ENCODE measurements at regions not wholly inside any gene's neighbourhood (a gene's known extent, or its start where the extent isn't known, plus 50 kb on each side); places are given as distances from the start of the nearest gene placed in this dataset.
A peak's percentile ranks its signal among the peaks of the same experiment; 100 is the strongest.

DNA sequence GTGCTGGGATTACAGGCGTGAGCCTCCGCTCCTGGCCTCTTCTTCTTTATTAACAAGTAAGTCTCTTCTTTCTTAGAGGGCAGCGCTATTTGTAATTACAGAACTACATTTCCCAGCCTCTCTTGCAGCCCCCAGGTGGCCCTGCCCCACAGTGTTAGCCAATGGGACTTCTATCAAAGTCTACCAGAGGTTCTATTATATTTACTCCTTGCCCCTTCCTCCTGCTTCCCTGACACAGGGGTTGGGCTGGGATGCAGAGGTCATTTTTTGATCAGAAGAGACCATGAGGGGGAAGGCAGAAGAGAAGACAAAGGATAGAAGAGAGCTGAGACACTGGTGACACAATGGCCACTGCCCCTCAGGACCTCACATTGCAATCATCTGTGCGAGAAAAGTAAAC, 224.2 kb downstream of the SYK start:
- no peak for DNase-seq

DNA sequence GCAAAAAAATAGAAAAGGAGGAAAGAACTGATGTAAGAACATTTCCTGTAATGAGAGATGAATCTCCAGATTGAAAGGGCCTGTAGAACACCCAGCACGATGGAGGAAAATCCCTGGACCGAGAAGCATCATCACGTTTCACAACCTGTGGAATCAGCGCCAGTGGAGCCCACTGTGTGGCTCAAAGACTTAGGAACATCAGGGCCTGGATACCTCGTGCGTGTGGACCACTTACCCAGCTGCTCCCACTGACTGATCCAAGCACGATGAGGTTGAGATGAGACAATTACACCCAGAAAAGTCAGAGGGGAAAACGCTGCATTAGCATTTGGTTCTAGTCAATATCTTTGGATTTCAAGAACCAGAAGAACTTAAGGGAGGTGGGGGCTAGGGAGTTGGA, 224.6 kb downstream of the SYK start:
- DNase-seq: no peak

DNA sequence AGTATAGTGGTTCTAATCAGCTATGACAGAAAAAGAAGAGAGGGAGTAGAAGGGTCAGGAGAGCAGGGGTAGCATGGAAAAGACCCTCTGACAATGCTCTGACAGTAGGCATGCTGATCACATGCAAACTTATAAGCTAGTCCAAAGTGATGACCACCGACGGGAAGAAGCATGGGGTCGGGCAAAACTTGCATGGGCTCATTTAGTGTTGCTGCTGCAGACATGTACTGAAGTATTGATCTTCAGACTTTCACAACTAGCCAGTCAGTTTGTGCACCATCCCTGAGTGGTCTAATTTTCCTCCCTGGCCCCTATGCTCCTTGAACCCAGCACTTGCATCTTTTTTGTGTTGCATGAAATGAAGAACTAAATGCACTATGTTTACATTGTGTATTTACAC, 225.4 kb downstream of the SYK start:
- no peak for DNase-seq

DNA sequence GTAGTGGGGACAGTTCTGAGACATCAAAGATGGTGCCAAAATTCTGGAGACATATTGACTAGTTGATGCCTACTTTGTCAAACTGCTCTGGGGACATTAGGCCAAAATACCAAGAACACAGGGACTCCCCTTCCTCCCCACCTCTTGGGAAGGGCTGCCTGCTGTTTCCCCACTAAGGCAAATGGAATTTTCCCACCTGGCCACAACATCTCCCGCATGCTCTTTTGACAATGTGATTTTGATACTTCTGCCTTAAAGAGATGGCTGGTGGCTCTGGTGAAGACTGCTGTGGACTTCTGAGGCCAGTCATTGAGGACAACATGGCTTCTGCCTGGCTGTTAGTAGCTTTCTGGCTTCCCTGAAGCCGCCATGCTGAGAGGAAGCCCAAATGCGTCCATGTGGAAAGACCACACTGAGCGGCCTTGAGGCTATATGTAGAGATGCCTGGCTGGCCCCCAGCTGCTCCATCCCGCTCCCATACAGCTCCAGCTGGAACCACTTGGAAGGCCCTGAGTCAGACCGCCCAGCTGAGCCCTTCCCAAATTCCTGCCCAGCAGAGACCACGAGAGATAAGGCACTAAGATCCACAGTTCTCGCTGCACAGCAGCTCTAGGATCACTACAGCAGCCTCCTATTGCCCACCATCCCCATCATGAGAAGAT, 226.7 kb downstream of the SYK start:
- no peak for DNase-seq

- DNase-seq: no peak
These were observed 228.2 kb downstream of the SYK start for GRCh38 chr9:91029650-91030361.

GRCh38 chr9:91032121-91032531, 230.5 kb downstream of the SYK start:
- no peak for DNase-seq

GRCh38 chr9:91033270-91033669, 231.7 kb downstream of the SYK start:
- no peak for DNase-seq

- DNase-seq: peak; percentile 58
These were observed 232.2 kb downstream of the SYK start for GRCh38 chr9:91033797-91034196.

DNA sequence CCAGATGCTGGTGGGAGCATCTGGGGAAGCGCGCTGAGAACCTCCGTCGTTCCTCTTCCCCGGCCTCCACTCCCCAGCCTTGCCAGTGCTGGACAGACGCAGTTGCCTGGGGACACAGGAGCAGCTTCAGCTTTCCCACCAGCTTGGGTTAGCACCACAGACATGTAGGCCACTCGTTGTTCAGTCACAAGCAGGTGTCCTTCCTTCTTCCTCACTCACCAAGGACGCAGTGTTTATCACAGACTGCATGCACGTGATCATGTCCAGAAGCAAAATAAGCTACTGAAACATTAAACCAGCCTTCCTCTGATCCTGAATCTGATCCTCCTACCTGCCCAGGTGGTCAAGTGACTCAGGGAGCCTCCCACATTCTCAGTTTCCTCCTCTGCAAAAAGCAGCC, 232.9 kb downstream of the SYK start:
- no peak for DNase-seq

- DNase-seq: no peak
These were observed 233.6 kb downstream of the SYK start for GRCh38 chr9:91034976-91035824.

DNA sequence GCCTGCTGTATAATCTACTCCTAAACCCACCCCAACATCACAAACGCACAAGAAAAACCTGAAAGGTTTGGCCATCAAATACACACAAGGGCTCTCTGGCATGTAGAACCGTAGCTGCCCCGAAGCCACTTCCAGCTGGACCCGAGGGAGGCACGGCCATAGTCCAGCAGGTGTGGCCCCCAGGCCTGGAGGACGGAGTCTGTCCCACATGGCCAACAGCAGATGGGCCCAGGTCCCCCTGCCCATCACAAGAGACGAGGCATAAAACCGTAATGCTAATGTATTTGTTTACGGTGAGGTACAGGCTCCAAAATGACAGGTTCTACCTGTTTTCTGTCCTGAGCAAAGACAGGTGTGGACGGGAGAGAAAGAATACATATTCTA, 234.2 kb downstream of the SYK start:
- no peak for DNase-seq

- no peak for DNase-seq
These were observed 234.7 kb downstream of the SYK start for GRCh38 chr9:91036356-91036755.

DNA sequence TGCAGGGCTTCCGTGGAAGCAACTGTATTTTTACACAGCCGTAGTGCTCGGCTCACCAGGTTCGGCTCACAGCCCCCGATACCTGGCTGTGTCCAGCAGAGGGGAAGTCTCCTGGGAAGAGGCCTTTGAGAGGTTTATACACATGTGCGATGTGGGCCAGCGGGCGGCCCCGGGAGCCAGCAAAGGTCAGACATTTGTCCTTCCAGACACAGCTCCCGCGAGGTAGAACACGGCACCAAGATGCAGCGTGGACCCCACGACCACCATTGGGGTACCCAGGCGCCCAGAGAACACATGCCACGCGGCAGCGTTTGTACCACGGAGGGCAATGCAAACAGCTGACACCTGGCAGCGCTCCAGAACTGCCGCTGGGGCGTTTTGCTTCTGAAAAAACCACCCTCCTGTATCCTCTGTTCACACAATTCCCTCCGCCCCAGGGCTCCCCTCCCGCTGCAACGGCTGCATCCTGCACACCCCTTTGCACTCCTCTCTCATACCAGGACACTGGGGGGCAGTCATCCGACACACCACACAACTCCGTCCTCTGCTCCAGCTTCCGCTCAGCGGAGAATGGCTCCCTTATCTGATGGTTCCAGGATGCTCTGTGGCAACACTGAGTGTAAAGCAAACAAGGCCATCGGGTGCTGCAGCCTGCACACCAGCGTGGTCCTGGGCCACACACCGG, 235.3 kb downstream of the SYK start:
- peak; percentile 55 for DNase-seq

- DNase-seq: peak; percentile 4
These were observed 236.2 kb downstream of the SYK start for GRCh38 chr9:91037511-91038482.

DNA sequence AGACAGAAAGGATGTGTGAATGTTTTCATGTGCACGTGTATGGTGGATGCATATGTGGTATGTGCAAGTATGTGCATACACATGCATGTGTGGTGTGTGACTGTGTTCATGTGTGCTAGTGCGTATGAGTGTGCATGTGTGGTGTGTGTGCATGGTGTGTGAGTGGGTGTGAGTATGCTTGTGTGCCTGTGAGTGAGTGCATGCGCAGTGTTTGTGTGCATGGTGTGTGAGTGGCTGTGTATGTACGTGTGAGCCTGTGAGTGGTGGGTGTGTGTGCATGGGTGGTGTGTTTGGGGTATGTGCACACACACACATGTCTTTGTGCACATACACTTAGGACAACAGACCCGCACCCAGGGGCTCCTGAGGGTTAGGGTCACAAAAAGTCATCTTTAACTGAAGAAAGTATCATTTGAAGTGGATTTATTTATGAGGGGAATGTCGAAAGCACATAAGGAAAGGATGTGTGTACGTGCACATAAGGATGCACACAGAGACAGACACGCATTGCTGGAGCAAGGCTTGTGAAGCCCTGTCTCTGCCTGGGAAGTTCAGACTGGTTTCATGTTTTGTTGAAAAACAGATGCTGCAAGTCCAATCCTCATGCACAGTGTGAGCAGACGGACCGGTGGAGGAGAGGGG, 237.0 kb downstream of the SYK start:
- no peak for DNase-seq

- no peak for DNase-seq
These were observed 237.7 kb downstream of the SYK start for GRCh38 chr9:91039125-91039834.

DNA sequence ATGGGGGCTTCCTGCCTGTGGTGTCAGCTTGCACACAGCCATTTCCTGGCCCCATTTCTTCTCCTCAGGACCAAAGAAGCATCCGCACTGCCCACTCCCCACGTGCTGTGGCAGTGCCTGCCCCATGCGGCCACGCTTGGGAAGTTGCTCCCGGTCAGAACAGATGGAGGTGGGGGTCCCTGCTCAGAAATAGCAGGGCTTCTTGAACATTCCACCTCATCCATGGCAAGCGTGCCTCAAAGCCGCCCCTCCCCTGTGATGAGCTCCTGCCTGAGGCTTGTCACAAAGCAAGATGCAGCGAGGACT, 238.2 kb downstream of the SYK start:
- no peak for DNase-seq

DNA sequence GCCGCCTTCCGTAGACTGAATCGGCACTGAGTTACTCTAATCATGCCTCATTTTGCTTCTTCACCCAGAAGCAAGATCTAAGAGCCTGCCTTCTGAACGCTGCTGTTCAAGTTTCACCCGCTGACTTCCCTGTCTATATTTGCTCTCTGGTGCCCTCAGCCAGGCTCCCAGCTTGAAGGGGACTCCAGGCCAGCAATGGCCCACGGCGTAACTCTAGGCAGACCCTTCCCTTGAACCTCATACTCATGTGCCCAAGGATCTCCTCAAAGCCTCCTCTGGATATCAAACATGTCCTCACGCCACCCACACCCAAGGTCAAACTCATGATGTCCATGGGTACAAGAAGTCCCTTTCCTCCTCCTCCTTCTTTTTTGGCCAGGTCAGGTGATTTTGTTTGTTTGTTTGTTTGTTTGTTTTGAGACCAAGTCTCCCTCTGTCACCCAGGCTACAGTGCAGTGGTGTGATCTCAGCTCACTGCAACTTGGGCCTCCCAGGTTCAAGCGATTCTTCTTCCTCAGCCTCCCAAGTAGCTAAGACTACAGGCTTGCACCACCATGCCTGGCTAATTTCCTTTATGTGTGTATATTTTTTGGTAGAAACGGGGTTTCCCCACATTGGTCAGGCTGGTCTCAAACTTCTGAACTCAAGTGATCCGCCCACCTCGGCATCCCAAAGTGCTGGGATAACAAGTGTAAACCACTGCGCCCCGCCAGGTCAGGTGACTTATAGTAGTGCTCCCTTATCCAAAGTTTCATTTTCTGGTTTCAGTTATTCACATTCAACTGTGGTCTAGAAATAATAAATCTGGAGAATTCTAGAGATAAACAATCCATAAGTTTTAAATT, 239.0 kb downstream of the SYK start:
- no peak for DNase-seq

DNA sequence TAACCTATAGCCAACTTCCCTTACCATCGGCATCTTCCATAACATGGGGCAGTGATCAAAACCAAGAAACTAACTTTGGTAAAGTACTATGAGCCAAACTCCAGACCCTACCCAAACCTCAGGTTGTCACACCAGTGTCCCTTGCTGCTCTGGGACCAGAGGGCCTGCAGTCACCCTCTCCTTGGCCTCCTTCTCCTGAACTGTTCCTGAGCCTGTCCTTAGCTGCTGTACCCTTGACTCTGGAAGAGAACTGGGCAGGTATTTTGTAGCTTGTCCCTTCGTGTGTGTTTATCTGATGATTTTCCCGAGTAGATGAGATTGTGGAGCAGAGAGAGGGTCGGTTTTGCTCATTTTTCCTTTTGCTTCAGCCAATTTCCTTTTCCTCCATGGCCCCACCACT, 240.4 kb downstream of the SYK start:
- DNase-seq: no peak

DNA sequence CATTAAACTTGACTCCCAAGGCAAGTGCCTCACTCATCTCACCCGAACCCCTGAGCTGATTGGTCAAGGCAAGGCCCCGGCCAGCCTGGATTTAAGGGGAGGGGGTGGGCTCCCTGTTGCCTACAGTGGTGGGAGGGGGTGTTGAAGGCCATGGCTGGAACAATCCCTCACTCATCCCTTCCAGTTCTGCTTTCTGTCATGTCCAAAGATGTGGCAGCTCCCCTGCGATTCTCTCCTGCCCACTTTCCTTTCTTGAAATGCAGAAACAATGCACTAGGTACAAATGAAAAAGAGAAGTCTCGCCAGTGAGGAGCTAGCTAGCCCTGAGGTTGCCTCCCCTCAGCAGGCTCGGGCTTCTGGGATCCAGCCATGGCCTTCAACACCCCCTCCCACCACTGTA, 240.9 kb downstream of the SYK start:
- no peak for DNase-seq

All from CD4-positive, alpha-beta T cell treated with Interleukin-4 for 4 hours (primary cell).